ENCODE measurements at regions not wholly inside any gene's neighbourhood (a gene's known extent, or its start where the extent isn't known, plus 50 kb on each side); places are given as distances from the start of the nearest gene placed in this dataset.

- DNase-seq (ENCODE audit: low read depth): no peak
These were observed 363.6 kb downstream of the HS3ST3B1 start for GRCh38 chr17:14664511-14664910.

GRCh38 chr17:14641117-14641516 is 340.2 kb downstream of the HS3ST3B1 start:
- DNase-seq (ENCODE audit: low read depth): no peak

- DNase-seq (ENCODE audit: low read depth): no peak
These were observed 336.4 kb downstream of the HS3ST3B1 start for GRCh38 chr17:14637260-14637659.

GRCh38 chr17:14630621-14631020 is 329.7 kb downstream of the HS3ST3B1 start:
- DNase-seq (ENCODE audit: low read depth): no peak

GRCh38 chr17:14630046-14630445 is 329.2 kb downstream of the HS3ST3B1 start:
- DNase-seq (ENCODE audit: low read depth): no peak

- no peak for DNase-seq (ENCODE audit: low read depth)
These were observed 321.8 kb downstream of the HS3ST3B1 start for GRCh38 chr17:14622615-14623101.

GRCh38 chr17:14621826-14622614 is 321.1 kb downstream of the HS3ST3B1 start:
- no peak for DNase-seq (ENCODE audit: low read depth)

- DNase-seq (ENCODE audit: low read depth): no peak
These were observed 318.9 kb downstream of the HS3ST3B1 start for GRCh38 chr17:14619821-14620220.

- no peak for DNase-seq (ENCODE audit: low read depth)
These were observed 315.6 kb downstream of the HS3ST3B1 start for GRCh38 chr17:14616528-14616927.

GRCh38 chr17:14605267-14605599 is 304.4 kb downstream of the HS3ST3B1 start:
- no peak for DNase-seq (ENCODE audit: low read depth)

- DNase-seq (ENCODE audit: low read depth): no peak
These were observed 303.8 kb downstream of the HS3ST3B1 start for GRCh38 chr17:14604591-14605266.

- no peak for DNase-seq (ENCODE audit: low read depth)
These were observed 295.3 kb downstream of the HS3ST3B1 start for GRCh38 chr17:14596224-14596623.

GRCh38 chr17:14595656-14596055 is 294.8 kb downstream of the HS3ST3B1 start:
- no peak for DNase-seq (ENCODE audit: low read depth)

GRCh38 chr17:14594690-14595089 is 293.8 kb downstream of the HS3ST3B1 start:
- no peak for DNase-seq (ENCODE audit: low read depth)

GRCh38 chr17:14593956-14594355 is 293.1 kb downstream of the HS3ST3B1 start:
- no peak for DNase-seq (ENCODE audit: low read depth)

- DNase-seq (ENCODE audit: low read depth): no peak
These were observed 289.8 kb downstream of the HS3ST3B1 start for GRCh38 chr17:14590459-14591250.

- no peak for DNase-seq (ENCODE audit: low read depth)
These were observed 284.2 kb downstream of the HS3ST3B1 start for GRCh38 chr17:14585099-14585498.

GRCh38 chr17:14582996-14583395 is 282.1 kb downstream of the HS3ST3B1 start:
- no peak for DNase-seq (ENCODE audit: low read depth)

- no peak for DNase-seq (ENCODE audit: low read depth)
These were observed 280.4 kb downstream of the HS3ST3B1 start for GRCh38 chr17:14581186-14581830.

GRCh38 chr17:14580499-14580898 is 279.6 kb downstream of the HS3ST3B1 start:
- no peak for DNase-seq (ENCODE audit: low read depth)

GRCh38 chr17:14579716-14580115 is 278.8 kb downstream of the HS3ST3B1 start:
- no peak for DNase-seq (ENCODE audit: low read depth)

Measured in HT1080 (cell line).